22Rv1 (cell line): ENCODE measurements at regions not wholly inside any gene's neighbourhood (a gene's known extent, or its start where the extent isn't known, plus 50 kb on each side); places are given as distances from the start of the nearest gene placed in this dataset.

Experiments used
- CTCF ChIP-seq: fragments of 450-650 bp; IDR thresholded peaks from 2 replicates; pipeline ENCODE4 v1.5.1; 2017; ENCODE audit warnings: mild to moderate bottlenecking
- ZFX ChIP-seq: fragments of 450-650 bp; IDR thresholded peaks from 2 replicates; pipeline ENCODE4 v1.6.1; 2017; ENCODE audit warnings: antibody characterized with exemption, borderline replicate concordance

DNA sequence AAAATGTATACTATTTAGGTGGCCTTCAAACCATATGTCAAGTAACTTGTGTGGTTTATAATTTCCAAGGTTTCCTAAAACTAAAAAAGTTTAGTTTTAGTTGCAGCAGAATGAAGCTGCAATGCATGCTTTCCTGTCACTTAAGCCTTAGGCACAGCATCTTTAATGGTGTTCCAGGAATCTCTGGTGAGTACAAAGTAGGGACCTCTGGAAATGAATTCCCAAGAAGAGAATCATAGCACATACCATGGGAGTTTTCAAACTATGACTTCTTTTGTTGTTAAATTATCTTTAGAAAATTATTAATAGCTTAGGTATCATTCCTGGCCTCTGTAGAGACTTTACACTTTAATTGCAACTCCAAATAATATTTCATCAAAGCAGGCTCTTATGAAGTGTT lies 1005.9 kb upstream of the PABPC4L start:
- TF ChIP-seq CTCF (no peak), ZFX (no peak)
